Parathyroid adenoma (tissue), 2 donors: ENCODE measurements at regions not wholly inside any gene's neighbourhood (a gene's known extent, or its start where the extent isn't known, plus 50 kb on each side); places are given as distances from the start of the nearest gene placed in this dataset.

ENCODE experiments used
- H2AFZ ChIP-seq: fragments of 300-600 bp; sonication (generic); one replicate; pipeline ENCODE4 v1.7.0; 2017; ENCODE audit warnings: antibody characterized with exemption, mild to moderate bottlenecking
- H3K27ac ChIP-seq: fragments of 300-600 bp; sonication (generic); one replicate; pipeline ENCODE4 v1.7.0; 2017
- H3K27me3 ChIP-seq: fragments of 300-600 bp; sonication (generic); one replicate; pipeline ENCODE4 v1.7.0; 2017; ENCODE audit warnings: low read length; ENCODE audit not compliant: control insufficient read depth, insufficient read depth
- H3K36me3 ChIP-seq: fragments of 300-600 bp; sonication (generic); one replicate; pipeline ENCODE4 v1.7.0; 2017; ENCODE audit warnings: low read length; ENCODE audit not compliant: control insufficient read depth, insufficient read depth
- H3K4me1 ChIP-seq: fragments of 300-600 bp; sonication (generic); one replicate; pipeline ENCODE4 v1.7.0; 2017; ENCODE audit warnings: control low read depth
- H3K4me2 ChIP-seq: fragments of 300-600 bp; sonication (generic); one replicate; pipeline ENCODE4 v1.7.0; 2017; ENCODE audit warnings: low read length
- H3K4me3 ChIP-seq: fragments of 300-600 bp; sonication (generic); one replicate; pipeline ENCODE4 v1.7.0; 2017; ENCODE audit warnings: low read depth, low read length
- H3K79me2 ChIP-seq: fragments of 300-600 bp; sonication (generic); one replicate; pipeline ENCODE4 v1.7.0; 2017; ENCODE audit warnings: control low read depth
- H3K9ac ChIP-seq: fragments of 300-600 bp; sonication (generic); one replicate; pipeline ENCODE4 v1.7.0; 2017; ENCODE audit warnings: mild to moderate bottlenecking
- H3K9me3 ChIP-seq: fragments of 300-600 bp; sonication (generic); one replicate; pipeline ENCODE4 v1.7.0; 2017; ENCODE audit warnings: low read length; ENCODE audit not compliant: control insufficient read depth
- TF ChIP-seq, protein P1 (sequence below): fragments of 300-600 bp; sonication (generic); IDR thresholded peaks from one replicate; pipeline ENCODE4 v1.7.0; 2017; ENCODE audit warnings: antibody characterized with exemption, mild to moderate bottlenecking
- donor health status: primary hyperparathyroidism.

DNA sequence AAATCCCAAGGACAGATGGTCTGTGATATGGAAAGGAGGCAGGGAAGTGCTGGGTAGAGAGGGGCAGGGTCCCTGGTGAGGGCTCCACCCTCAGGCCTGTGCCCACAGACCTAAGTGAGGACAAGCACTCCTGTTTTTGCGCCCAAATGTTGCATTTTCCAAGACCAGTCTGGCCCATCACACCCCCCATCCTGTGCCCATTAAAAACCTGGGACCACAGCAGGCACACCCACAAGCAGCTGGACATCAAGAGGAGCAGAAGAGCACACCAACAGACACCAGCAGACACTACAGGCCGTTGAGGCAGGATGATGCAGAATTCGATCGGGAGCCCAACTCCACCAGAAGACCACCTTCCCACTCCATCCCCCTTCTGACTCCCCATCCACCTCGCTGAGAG is 72.8 kb downstream of the DMRTA2 start:
- Histone ChIP-seq H3K27me3 (no peaks in the 10 kb centered on the region), H3K4me1 (no peaks in the 10 kb centered on the region), H3K4me3 (no peak overlapping the region), H3K27ac (no peak overlapping the region), H3K9ac (no peak overlapping the region), H3K36me3 (no peaks in the 10 kb centered on the region), H3K9me3 (no peaks in the 10 kb centered on the region), H3K4me2 (no peak overlapping the region), H3K79me2 (no peaks in the 10 kb centered on the region), H2AFZ (no peak overlapping the region)
- TF ChIP-seq, protein P1, sequence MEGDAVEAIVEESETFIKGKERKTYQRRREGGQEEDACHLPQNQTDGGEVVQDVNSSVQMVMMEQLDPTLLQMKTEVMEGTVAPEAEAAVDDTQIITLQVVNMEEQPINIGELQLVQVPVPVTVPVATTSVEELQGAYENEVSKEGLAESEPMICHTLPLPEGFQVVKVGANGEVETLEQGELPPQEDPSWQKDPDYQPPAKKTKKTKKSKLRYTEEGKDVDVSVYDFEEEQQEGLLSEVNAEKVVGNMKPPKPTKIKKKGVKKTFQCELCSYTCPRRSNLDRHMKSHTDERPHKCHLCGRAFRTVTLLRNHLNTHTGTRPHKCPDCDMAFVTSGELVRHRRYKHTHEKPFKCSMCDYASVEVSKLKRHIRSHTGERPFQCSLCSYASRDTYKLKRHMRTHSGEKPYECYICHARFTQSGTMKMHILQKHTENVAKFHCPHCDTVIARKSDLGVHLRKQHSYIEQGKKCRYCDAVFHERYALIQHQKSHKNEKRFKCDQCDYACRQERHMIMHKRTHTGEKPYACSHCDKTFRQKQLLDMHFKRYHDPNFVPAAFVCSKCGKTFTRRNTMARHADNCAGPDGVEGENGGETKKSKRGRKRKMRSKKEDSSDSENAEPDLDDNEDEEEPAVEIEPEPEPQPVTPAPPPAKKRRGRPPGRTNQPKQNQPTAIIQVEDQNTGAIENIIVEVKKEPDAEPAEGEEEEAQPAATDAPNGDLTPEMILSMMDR: no peak

- no peak overlapping the region for H3K4me3 ChIP-seq
- H3K9ac ChIP-seq: no peak overlapping the region
- H3K36me3 ChIP-seq: no peaks in the 10 kb centered on the region
- H3K79me2 ChIP-seq: no peaks in the 10 kb centered on the region
- no peak overlapping the region for H3K4me2 ChIP-seq
- no peaks in the 10 kb centered on the region for H3K27me3 ChIP-seq
- TF ChIP-seq, protein P1: no peak
- H2AFZ ChIP-seq: no peak overlapping the region
- H3K27ac ChIP-seq: no peak overlapping the region
- H3K4me1 ChIP-seq: no peaks in the 10 kb centered on the region
- H3K9me3 ChIP-seq: no peaks in the 10 kb centered on the region
Observed at GRCh38 chr1:50349242-50349565, 74.0 kb downstream of the DMRTA2 start.

GRCh38 chr1:50348449-50349241 is 74.6 kb downstream of the DMRTA2 start:
- Histone ChIP-seq H3K79me2 (no peaks in the 10 kb centered on the region), H3K9ac (no peak overlapping the region), H3K27ac (no peak overlapping the region), H3K27me3 (no peaks in the 10 kb centered on the region), H3K36me3 (no peaks in the 10 kb centered on the region), H3K9me3 (no peaks in the 10 kb centered on the region), H2AFZ (no peak overlapping the region), H3K4me2 (no peak overlapping the region), H3K4me1 (no peaks in the 10 kb centered on the region), H3K4me3 (no peak overlapping the region)
- TF ChIP-seq, protein P1: peak; percentile 71

DNA sequence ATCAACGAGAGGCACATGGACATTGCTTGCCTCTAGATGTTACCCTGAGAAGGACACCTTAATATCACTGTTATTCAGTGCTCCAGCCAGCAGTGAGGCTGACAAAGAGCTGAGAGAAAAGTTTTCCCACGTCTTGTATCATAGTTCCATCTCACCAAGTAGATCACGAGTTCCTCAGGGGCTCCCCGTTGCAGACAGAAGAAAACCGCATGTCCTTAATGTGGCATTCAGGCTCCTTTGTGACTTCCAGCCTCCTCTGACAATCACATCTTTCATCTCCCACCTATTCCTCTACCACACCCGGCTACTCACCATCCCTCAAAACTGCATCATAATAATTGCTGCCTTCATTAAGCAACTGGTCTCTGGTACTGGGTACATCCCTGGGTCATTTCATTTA is 75.3 kb downstream of the DMRTA2 start:
- no peak overlapping the region for H3K9ac ChIP-seq
- H3K27me3 ChIP-seq: no peaks in the 10 kb centered on the region
- no peak overlapping the region for H3K4me2 ChIP-seq
- no peak overlapping the region for H3K27ac ChIP-seq
- no peak overlapping the region for H3K4me3 ChIP-seq
- TF ChIP-seq, protein P1: no peak
- no peaks in the 10 kb centered on the region for H3K4me1 ChIP-seq
- no peaks in the 10 kb centered on the region for H3K79me2 ChIP-seq
- H3K9me3 ChIP-seq: no peaks in the 10 kb centered on the region
- no peak overlapping the region for H2AFZ ChIP-seq
- H3K36me3 ChIP-seq: no peaks in the 10 kb centered on the region

- Histone ChIP-seq H3K27ac (no peak overlapping the region), H3K27me3 (no peaks in the 10 kb centered on the region), H3K9me3 (no peaks in the 10 kb centered on the region)
Observed at GRCh38 chr1:50346621-50347020, 76.6 kb downstream of the DMRTA2 start.

More at GRCh38 chr1:50346621-50347020, 76.6 kb downstream of the DMRTA2 start:
- Histone ChIP-seq H3K4me2 (no peak overlapping the region), H3K4me1 (no peaks in the 10 kb centered on the region), H3K9ac (no peak overlapping the region), H2AFZ (no peak overlapping the region), H3K4me3 (no peak overlapping the region), H3K36me3 (no peaks in the 10 kb centered on the region), H3K79me2 (no peaks in the 10 kb centered on the region)
- TF ChIP-seq, protein P1: no peak
